PC-3 (cell line): ENCODE measurements at regions not wholly inside any gene's neighbourhood (a gene's known extent, or its start where the extent isn't known, plus 50 kb on each side); places are given as distances from the start of the nearest gene placed in this dataset.

ENCODE experiments used
- ATAC-seq: fragments of 200-7000 bp; cut with Tn5 transposase; 2 replicates; pipeline ENCODE4 v1.9.1; 2020; ENCODE audit warnings: mild to moderate bottlenecking, moderate library complexity
- BruUV-seq: library from RNA; stranded (reverse); fragments of 400-500 nt; replicated peaks from 2 replicates; lab custom pipeline; 2021; lab: Mats Ljungman, UMichigan
- CTCF ChIA-PET: fragments of 300-600 bp; sonication (Branson Sonifier 250); formaldehyde crosslinking; loops from one replicate; lab custom pipeline; 2022; ENCODE audit warnings: antibody characterized with exemption; lab: Charles Lee
- POLR2A ChIA-PET: fragments of 300-600 bp; sonication (Branson Sonifier 250); formaldehyde crosslinking; loops from one replicate; lab custom pipeline; 2022; ENCODE audit warnings: antibody characterized with exemption; ENCODE audit not compliant: unreplicated experiment; lab: Charles Lee
- DNase-seq: peaks from one replicate; pipeline ENCODE4 v3.0.0-alpha.2; 2015
- H2AFZ ChIP-seq: fragments of 300-600 bp; sonication (generic); 2 replicates; pipeline ENCODE4 v1.6.0; 2016; ENCODE audit warnings: antibody characterized with exemption, low read length
- H3F3A ChIP-seq: fragments of 300-600 bp; sonication (generic); one replicate; pipeline ENCODE4 v1.6.0; 2017; ENCODE audit warnings: antibody characterized with exemption, low read length, control low read depth, mild to moderate bottlenecking; ENCODE audit not compliant: unreplicated experiment
- H3K27ac ChIP-seq: fragments of 300-600 bp; sonication (generic); 2 replicates; pipeline ENCODE4 v1.5.1; 2016; ENCODE audit warnings: mild to moderate bottlenecking, low read length
- H3K27me3 ChIP-seq: fragments of 300-600 bp; sonication (generic); 2 replicates; pipeline ENCODE4 v1.6.1; 2016; ENCODE audit warnings: low read length, mixed read lengths
- H3K36me3 ChIP-seq: fragments of 300-600 bp; sonication (generic); 2 replicates; pipeline ENCODE4 v1.6.1; 2016; ENCODE audit warnings: low read depth, mixed run types, low read length, mixed read lengths
- H3K4me1 ChIP-seq: fragments of 300-600 bp; sonication (generic); 2 replicates; pipeline ENCODE4 v1.5.1; 2016; ENCODE audit warnings: low read length; ENCODE audit not compliant: insufficient read depth
- H3K4me2 ChIP-seq: fragments of 300-600 bp; sonication (generic); 2 replicates; pipeline ENCODE4 v1.6.0; 2016; ENCODE audit warnings: low read length
- H3K4me3 ChIP-seq: fragments of 300-600 bp; sonication (generic); 2 replicates; pipeline ENCODE4 v1.5.1; 2016; ENCODE audit warnings: mild to moderate bottlenecking, low read length, mixed read lengths
- H3K79me2 ChIP-seq: fragments of 300-600 bp; sonication (generic); 2 replicates; pipeline ENCODE4 v1.6.1; 2017; ENCODE audit warnings: low read length, mixed read lengths
- H3K9ac ChIP-seq: fragments of 300-600 bp; sonication (generic); 2 replicates; pipeline ENCODE4 v1.6.0; 2016; ENCODE audit warnings: mild to moderate bottlenecking, low read length
- H3K9me2 ChIP-seq: fragments of 300-600 bp; sonication (generic); replicated peaks from 2 replicates; pipeline ENCODE4 v1.6.1; 2016; ENCODE audit warnings: mixed run types, low read length, mixed read lengths
- H3K9me3 ChIP-seq: fragments of 300-600 bp; sonication (generic); 2 replicates; pipeline ENCODE4 v1.6.1; 2016; ENCODE audit warnings: low read length, mixed read lengths
- H4K20me1 ChIP-seq: fragments of 300-600 bp; sonication (generic); 2 replicates; pipeline ENCODE4 v1.6.1; 2016; ENCODE audit warnings: low read length, mixed read lengths
- EZH2 ChIP-seq: fragments of 300-600 bp; sonication (generic); IDR thresholded peaks from one replicate; pipeline ENCODE4 v1.6.1; 2017; ENCODE audit warnings: antibody characterized with exemption, mild to moderate bottlenecking, low read length; ENCODE audit not compliant: unreplicated experiment
- EZH2phosphoT487 ChIP-seq: fragments of 300-600 bp; sonication (generic); IDR thresholded peaks from 2 replicates; pipeline ENCODE4 v1.6.1; 2018; ENCODE audit warnings: mild to moderate bottlenecking, antibody characterized with exemption, low read length, borderline replicate concordance
- intact Hi-C: fragments of 100-400 bp; cut with micrococcal nuclease; formaldehyde crosslinking; loops from 2 replicates; pipeline ENCODE4 v1.9.0; 2023
- TF ChIP-seq, protein P1 (sequence below): fragments of 300-600 bp; sonication (generic); conservative IDR thresholded peaks from 2 replicates; pipeline ENCODE4 v1.5.1; 2017; ENCODE audit warnings: antibody characterized with exemption, low read depth, mild to moderate bottlenecking, low read length

DNA sequence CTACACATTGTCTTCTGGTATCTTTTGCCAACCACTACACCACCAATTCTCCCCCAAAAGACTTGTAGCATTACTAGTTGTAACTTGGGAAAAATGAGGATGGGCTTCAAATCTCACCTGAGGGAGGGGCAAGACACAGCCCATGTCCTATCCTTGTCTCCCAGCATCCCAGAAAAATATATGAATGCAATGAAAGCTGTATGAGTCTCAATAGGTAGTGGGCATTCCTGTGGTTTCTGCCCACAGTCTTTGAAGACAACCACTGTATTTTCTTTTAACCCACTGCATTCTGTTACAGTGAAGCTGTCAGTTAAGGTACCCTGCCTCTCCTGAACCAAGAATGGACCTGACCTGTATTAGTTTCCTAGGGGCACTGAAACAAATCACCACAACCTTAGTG, 336.2 kb upstream of the TMPO start:
- ATAC-seq (no peak), DNase-seq (no peak)
- BruUV-seq = no TSS peak
- Histone ChIP-seq H3K4me3 (no peak overlapping the region), H3K79me2 (no peaks in the 10 kb centered on the region), H3F3A (no peaks in the 10 kb centered on the region), H3K27me3 (peaks cover 31% of the 10 kb centered on the region), H3K9ac (no peak overlapping the region), H3K36me3 (no peaks in the 10 kb centered on the region), H2AFZ (no peak overlapping the region), H3K4me1 (no peaks in the 10 kb centered on the region), H4K20me1 (no peaks in the 10 kb centered on the region), H3K9me2 (no peaks in the 10 kb centered on the region), H3K9me3 (no peaks in the 10 kb centered on the region), H3K4me2 (no peak overlapping the region), H3K27ac (no peak overlapping the region)
- ChIA-PET CTCF (no interaction called here), POLR2A (no interaction called here)
- TF ChIP-seq EZH2phosphoT487 (no peak), EZH2 (no peak)
- TF ChIP-seq, protein P1, sequence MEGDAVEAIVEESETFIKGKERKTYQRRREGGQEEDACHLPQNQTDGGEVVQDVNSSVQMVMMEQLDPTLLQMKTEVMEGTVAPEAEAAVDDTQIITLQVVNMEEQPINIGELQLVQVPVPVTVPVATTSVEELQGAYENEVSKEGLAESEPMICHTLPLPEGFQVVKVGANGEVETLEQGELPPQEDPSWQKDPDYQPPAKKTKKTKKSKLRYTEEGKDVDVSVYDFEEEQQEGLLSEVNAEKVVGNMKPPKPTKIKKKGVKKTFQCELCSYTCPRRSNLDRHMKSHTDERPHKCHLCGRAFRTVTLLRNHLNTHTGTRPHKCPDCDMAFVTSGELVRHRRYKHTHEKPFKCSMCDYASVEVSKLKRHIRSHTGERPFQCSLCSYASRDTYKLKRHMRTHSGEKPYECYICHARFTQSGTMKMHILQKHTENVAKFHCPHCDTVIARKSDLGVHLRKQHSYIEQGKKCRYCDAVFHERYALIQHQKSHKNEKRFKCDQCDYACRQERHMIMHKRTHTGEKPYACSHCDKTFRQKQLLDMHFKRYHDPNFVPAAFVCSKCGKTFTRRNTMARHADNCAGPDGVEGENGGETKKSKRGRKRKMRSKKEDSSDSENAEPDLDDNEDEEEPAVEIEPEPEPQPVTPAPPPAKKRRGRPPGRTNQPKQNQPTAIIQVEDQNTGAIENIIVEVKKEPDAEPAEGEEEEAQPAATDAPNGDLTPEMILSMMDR = no peak
- intact Hi-C loops = no loop called here

DNA sequence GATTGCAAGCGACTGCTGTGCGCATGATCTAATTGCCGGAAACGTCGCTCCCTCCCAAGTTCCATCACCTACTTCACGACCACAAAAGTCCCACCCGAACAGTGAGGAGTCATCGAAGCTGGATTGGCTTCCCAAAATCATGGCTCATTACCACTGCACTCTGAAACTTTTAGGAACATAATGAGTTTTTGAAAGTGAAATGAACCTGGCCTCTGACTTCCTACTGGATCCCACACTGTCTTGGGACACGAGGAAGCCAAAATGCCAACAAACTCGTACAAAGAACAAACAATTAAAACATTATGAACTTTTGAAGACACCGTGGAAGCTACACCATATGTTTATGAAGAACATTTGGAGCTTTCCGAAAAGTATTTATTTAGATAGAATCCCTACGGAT, 334.8 kb upstream of the TMPO start:
- POLR2A ChIA-PET = no interaction called here

DNA sequence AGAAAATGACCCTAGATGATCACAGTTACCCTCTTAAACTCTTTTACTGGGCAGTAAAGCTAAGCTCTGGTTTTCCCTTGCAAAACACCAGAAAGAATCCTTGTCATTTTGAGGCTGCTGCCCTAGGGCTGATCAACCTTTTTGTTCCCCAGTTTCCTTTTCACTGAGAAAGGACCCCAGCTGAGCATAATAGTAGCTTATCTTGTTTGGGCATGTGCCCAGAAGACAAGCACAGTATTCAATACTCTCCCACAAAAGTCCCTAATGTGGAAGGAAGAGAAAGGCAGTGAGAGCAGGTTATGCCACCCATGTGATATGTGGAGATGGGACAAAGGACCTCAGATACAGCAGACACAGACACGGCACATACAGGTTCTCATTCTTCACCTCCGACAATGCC, 332.6 kb upstream of the TMPO start:
- Histone ChIP-seq H4K20me1 (no peaks in the 10 kb centered on the region), H3K36me3 (no peaks in the 10 kb centered on the region), H2AFZ (no peak overlapping the region), H3K4me3 (no peak overlapping the region), H3F3A (no peaks in the 10 kb centered on the region), H3K9me3 (no peaks in the 10 kb centered on the region), H3K27ac (no peak overlapping the region), H3K9ac (no peak overlapping the region), H3K27me3 (peaks cover 47% of the 10 kb centered on the region), H3K4me1 (no peaks in the 10 kb centered on the region), H3K9me2 (no peaks in the 10 kb centered on the region), H3K4me2 (no peak overlapping the region), H3K79me2 (no peaks in the 10 kb centered on the region)
- no peak for TF ChIP-seq EZH2phosphoT487
- TF ChIP-seq, protein P1 = no peak
- TF ChIP-seq EZH2 = no peak
- BruUV-seq = no TSS peak
- ChIA-PET CTCF (no interaction called here), POLR2A (no interaction called here)
- ATAC-seq (no peak), DNase-seq (no peak)
- intact Hi-C loops = no loop called here

More for the DNA sequence above, 334.8 kb upstream of the TMPO start:
- H3K9ac ChIP-seq = no peak overlapping the region
- H3K27me3 ChIP-seq = peaks cover 44% of the 10 kb centered on the region
- no peaks in the 10 kb centered on the region for H4K20me1 ChIP-seq
- DNase-seq (no peak), ATAC-seq (no peak)
- no peaks in the 10 kb centered on the region for H3K9me2 ChIP-seq
- no peak overlapping the region for H3K27ac ChIP-seq
- no peaks in the 10 kb centered on the region for H3K79me2 ChIP-seq
- CTCF ChIA-PET = no interaction called here
- no peaks in the 10 kb centered on the region for H3K36me3 ChIP-seq
- no peak overlapping the region for H3K4me3 ChIP-seq
- H3K4me2 ChIP-seq = no peak overlapping the region
- no peak overlapping the region for H2AFZ ChIP-seq
- H3F3A ChIP-seq = no peaks in the 10 kb centered on the region
- H3K4me1 ChIP-seq = no peaks in the 10 kb centered on the region
- TF ChIP-seq, protein P1 = no peak
- no peak for TF ChIP-seq EZH2
- no peak for TF ChIP-seq EZH2phosphoT487
- intact Hi-C loops = no loop called here
- BruUV-seq = no TSS peak
- H3K9me3 ChIP-seq = no peaks in the 10 kb centered on the region
